ENCODE measurements at regions not wholly inside any gene's neighbourhood (a gene's known extent, or its start where the extent isn't known, plus 50 kb on each side); places are given as distances from the start of the nearest gene placed in this dataset.
A peak's percentile ranks its signal among the peaks of the same experiment; 100 is the strongest.
"Not testable (repeated sequence)": the region's sequence is repeated elsewhere in the genome, so short reads cannot be mapped to it uniquely, and the experiment has no call there.

DNA sequence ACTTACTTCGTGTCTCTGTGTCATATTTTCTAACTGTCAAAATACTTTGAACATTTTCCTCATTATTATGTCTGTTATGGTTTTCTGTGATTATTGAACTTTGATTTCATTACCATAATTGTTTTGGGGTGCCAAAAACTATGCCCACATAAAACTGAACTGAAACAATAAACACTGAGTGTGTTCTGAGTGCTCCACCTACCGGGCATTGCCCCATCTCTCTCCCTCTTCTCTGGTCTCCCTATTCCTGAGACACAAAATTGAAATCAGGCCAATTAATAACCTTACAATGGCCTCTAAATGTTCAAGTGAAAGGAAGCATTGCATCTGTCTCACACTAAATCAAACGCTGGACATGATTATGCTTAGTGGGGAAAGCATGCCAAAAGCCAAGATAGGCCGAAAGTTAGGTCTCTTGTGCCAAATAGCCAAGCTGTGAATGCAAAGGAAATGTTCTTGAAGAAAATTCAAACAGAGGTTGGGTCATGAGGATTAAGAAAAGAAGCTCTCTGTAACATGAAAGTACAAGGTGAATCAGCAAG, 972.3 kb downstream of the PCDH7 start:
- in situ Hi-C loops (cut with MboI; ENCODE audit: low pct_unique_long_range_greater_than_20kb, low sequenced_read_pairs) = no loop called here
- DNase-seq = no peak

DNA sequence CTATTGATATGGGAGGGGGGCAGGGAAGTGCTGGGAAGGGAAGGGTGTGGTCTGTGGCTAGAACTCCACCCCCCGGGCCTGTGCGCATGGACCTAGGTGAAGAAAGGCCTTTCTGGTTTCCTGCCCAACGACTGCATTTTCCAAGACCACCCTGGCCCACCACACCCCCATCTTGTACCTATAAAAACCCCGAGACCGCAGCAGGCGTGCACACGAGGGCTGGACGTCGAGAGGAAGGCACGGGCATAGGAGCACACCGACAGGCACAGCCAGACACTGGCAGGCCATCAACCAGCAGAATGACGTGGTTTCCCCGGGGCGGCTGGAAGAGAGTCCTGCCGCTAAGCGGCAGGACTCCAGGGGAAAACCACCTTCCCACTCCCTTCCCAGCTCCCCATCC, 981.1 kb downstream of the PCDH7 start:
- no peak for DNase-seq
- in situ Hi-C loops (cut with MboI; ENCODE audit: low pct_unique_long_range_greater_than_20kb, low sequenced_read_pairs) = no loop called here

DNA sequence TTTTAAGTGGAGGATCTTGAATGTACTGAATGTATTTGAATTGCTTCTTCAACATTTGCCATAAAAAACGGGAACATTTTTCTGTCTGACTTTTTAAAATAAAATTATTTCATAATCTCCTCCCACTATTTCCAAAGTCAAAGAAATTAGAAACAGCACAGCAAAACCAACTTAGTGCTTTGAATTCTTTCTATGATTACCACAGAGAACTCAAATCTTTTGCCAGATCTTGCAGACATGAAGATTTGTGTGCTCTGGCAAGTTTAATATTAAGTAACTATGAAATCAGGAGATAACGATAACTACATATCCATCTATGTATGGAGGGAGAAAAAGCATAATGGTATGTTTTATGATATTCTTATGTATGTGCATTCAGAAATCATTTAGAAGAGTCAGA, 982.2 kb downstream of the PCDH7 start:
- in situ Hi-C loops (cut with MboI; ENCODE audit: low pct_unique_long_range_greater_than_20kb, low sequenced_read_pairs) = no loop called here
- no peak for DNase-seq

DNA sequence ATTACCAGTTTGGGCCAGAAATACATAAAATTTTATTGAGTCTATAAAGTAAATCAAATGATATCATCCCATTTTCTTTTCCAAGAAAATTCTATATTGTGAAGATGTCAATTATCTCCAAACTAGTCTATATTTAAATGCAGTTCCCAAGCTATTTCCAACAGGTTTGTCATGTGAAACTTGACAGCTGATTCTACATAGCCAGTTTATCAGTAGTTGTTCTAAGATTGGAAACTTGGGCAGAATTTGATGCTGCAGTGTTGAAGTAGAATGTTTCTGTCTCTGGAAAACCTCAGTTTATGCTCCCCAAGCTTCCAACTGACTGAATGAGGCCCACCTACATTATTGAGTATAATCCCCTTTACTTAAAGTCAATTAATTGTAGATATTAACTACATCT, 994.1 kb downstream of the PCDH7 start:
- in situ Hi-C loops (cut with MboI; ENCODE audit: low pct_unique_long_range_greater_than_20kb, low sequenced_read_pairs) = no loop called here

DNA sequence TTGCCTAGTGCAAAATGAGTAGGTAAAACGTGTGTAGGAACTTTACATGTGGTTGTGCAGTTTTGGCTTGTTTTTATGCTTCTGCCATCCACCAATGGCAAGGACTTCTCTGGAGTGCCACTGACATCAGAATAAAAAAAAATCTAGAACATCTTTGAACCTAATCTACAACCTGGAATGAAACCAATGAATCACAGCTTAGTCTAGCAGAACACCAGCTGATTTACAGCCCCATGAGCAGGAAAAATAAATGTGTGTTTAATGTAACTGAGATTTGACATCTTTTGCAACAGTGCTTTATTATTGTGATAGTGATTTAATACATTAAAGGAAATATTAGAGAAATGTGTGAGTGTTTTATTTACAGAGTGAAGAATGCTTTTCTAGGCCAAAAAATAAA, 995.1 kb downstream of the PCDH7 start:
- in situ Hi-C loops (cut with MboI; ENCODE audit: low pct_unique_long_range_greater_than_20kb, low sequenced_read_pairs) = no loop called here
- no peak for DNase-seq

More for the DNA sequence above, 994.1 kb downstream of the PCDH7 start:
- no peak for DNase-seq

DNA sequence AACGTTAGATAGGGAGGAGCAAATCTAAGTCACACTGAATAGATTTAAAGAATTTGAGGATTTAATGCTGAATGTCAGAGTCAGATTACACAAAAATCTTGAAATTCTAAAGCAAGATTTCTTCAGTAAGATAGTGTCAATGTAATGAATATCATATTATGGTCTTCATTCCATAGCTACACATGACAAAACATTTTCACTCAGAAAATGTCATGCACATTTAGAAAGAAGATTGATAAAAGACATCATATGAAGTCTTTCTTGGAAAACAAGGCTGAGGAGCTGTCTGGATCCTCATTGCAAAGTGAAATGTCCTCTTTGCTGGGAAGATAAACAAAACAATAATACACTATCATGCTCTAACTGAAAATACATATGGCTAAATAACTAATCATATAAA, 1006.9 kb downstream of the PCDH7 start:
- DNase-seq = no peak
- in situ Hi-C loops (cut with MboI; ENCODE audit: low pct_unique_long_range_greater_than_20kb, low sequenced_read_pairs) = no loop called here

DNA sequence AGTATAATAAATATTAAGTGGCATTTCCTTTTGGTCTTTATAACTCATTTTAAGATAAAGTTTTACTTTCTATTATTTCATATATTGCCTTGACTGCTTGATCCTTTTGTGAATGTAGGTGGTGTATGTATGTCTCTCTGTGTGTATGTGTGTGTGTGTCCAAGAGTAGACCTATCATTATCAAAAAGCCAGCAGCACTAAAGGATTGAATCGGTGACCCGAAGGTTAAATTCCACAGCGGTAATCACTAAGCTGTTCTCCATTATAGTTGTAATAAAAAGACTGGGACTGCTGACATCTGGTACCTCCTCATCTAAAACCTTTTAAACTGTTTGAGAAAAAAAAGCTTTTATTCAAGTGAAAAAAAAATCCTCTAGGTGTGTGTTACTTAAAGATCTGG, 1014.8 kb downstream of the PCDH7 start:
- in situ Hi-C loops (cut with MboI; ENCODE audit: low pct_unique_long_range_greater_than_20kb, low sequenced_read_pairs) = no loop called here
- no peak for DNase-seq

DNA sequence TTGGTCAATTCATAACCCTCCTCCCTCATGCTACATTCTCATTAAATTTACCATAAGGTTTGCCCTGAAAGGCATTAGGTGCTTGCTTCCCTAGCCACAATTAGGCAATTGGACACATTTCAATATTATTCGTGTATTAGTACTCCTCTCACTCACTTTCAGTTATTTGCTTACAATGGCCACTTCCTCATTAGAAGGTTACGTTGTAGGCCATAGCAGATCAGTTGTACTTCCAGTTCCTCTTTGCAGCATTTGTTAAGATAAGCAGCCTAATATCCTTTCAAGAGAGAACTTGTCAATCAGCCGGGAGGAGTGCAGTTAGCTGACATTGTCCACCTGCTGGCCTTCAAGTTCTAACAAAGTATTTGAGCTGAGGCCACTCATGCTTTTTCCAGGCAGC, 1017.2 kb downstream of the PCDH7 start:
- peak; percentile 47 for DNase-seq
- in situ Hi-C loops (cut with MboI; ENCODE audit: low pct_unique_long_range_greater_than_20kb, low sequenced_read_pairs) = no loop called here

DNA sequence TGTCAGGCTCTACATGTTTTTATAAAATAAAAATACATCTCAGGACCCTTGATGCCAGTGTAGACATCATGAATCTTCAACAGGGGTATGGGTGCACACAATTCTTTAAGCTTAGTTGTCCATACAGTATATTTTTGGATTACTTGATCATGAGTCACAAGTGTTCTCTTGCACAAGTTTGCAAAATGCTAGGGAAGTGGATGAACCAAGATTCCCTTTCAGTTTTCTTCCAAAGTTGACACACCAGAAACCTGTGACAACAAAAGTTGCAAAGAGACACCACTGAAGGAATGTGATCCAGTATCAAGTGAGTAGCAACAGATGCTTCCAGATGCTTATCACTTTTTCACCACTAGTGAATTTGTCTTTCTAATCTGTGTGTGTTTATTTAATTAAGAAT, 1021.2 kb downstream of the PCDH7 start:
- no peak for DNase-seq
- in situ Hi-C loops (cut with MboI; ENCODE audit: low pct_unique_long_range_greater_than_20kb, low sequenced_read_pairs) = no loop called here

DNA sequence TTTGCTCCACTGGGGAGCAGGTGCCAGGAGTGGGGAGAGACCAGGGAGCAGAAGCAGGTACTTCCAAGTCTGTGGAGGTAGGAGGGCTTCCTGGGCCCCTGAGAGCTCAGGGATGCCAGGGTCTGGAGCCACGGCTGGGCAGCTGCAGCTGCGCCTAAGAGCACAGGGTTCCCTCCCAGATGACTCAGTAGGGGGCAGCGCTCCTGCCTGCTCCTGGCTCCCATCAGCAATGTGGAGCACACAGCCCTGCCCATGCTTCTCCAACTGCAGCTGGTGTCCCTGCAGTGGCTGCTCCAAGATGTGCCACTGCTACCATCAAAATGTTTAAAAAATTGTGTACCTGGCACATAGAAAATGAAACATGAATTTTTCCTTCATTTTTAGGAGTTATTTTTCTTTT, 1028.2 kb downstream of the PCDH7 start:
- DNase-seq = no peak
- in situ Hi-C loops (cut with MboI; ENCODE audit: low pct_unique_long_range_greater_than_20kb, low sequenced_read_pairs) = no loop called here

DNA sequence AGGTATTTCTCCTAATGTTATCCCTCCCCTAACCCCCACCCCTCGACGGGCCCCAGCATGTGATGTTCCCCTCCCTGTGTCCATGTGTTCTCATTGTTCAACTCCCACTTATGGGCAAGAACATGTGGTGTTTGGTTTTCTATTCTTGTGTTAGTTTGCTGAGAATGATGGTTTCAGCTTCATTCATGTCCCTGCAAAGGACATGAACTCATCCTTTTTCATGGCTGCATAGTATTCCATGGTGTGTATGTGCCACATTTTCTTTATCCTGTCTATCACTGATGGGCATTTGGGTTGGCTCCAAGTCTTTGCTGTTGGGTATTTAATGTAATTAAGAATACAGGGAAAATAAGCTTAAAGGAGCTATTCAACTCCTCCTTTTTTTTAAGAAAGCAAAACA, 1030.4 kb downstream of the PCDH7 start:
- in situ Hi-C loops (cut with MboI; ENCODE audit: low pct_unique_long_range_greater_than_20kb, low sequenced_read_pairs); DNase-seq: not testable (repeated sequence)

DNA sequence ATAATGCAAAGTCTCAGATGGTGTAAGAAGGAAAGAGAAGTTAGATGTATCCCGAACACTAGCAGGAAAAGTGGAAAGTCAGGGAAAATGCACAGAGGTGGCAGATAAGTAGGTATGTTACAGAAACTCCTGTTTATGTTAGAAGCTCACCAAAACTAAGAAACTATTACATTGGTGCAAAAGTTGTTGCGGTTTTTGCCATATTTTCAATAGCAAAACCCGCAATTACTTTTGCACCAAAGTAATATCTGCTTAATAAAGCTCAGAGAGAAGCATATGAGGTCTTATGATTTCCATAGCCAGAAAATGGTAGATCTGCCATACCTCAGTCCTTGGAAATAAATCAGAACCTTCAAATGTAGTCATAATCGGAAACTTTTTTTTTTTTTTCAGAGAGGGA, 1035.6 kb downstream of the PCDH7 start:
- in situ Hi-C loops (cut with MboI; ENCODE audit: low pct_unique_long_range_greater_than_20kb, low sequenced_read_pairs) = no loop called here

DNA sequence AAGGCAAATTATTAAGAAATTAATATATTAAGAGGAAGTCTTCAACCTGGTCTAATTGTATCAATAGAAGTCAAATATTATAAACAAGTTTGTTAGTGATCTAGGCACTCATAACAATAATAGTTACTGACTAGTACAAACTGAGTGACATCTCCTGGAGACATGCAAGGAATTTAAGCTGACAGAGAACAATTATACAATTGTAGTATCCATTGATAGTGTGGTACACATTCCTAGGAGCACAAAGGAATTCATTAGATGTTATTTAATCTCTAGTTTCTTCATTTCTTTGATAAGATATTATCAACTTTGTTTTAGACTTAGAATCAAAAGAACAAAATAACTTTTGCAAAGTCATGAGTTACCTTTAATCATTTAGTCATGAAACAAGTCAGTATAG, 1048.6 kb downstream of the PCDH7 start:
- in situ Hi-C loops (cut with MboI; ENCODE audit: low pct_unique_long_range_greater_than_20kb, low sequenced_read_pairs) = no loop called here
- no peak for DNase-seq

More for the DNA sequence above, 1035.6 kb downstream of the PCDH7 start:
- no peak for DNase-seq

DNA sequence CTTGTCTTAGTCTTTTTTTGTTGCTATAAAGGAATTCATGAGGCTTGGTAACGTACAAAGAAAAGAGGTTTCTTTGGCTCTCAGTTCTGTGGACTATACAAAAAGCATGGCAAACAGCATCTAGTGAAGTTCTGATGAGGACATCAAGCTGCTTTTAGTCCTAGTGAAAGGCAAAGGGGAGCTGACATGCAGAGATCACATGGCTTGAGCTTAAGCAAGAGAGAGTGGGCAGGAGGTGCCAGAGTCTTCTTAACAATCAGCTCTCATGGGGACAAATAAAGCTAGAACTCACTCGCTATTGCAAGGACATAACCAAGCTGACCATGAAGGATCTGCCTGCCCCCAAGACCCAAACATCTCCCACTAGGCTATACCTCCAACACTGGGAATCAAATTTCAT, 1063.1 kb downstream of the PCDH7 start:
- no peak for DNase-seq
- in situ Hi-C loops (cut with MboI; ENCODE audit: low pct_unique_long_range_greater_than_20kb, low sequenced_read_pairs) = no loop called here

DNA sequence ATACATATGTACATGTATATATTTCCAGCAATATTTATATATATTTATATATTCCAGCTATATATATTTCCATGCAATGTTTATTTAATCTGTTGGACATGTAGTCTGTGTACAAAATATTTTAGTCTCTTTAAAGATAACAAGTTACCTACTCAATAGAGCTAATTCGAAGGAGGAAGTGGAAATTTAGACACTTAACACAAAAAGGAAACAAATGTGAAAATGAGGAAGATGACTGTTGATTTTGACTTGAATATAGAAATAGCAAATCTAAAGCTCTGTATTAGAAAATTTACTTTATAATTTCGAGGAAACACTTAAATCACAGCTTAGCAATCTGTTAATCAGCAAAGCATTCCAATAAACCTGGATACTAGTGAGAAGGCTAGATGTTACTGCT, 1064.4 kb downstream of the PCDH7 start:
- DNase-seq = no peak
- in situ Hi-C loops (cut with MboI; ENCODE audit: low pct_unique_long_range_greater_than_20kb, low sequenced_read_pairs) = no loop called here

DNA sequence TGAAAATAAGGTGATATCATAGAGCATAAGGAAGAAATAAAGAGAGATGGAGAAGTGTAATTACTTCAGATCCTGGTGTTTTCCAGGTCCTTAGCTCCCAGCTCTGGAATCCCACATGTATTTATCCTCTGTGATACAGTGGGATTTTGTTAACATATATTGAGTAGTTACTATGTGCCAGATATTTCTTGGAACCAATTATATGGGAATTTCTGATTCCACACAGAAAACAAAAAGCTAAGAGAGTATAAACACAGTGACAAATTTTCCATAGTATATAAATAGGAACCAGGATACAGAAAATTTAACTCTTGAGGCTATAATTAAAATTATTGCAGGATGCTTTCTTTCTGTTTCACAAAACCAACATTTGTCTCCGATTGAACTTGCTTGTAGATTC, 1067.5 kb downstream of the PCDH7 start:
- in situ Hi-C loops (cut with MboI; ENCODE audit: low pct_unique_long_range_greater_than_20kb, low sequenced_read_pairs) = no loop called here
- no peak for DNase-seq

DNA sequence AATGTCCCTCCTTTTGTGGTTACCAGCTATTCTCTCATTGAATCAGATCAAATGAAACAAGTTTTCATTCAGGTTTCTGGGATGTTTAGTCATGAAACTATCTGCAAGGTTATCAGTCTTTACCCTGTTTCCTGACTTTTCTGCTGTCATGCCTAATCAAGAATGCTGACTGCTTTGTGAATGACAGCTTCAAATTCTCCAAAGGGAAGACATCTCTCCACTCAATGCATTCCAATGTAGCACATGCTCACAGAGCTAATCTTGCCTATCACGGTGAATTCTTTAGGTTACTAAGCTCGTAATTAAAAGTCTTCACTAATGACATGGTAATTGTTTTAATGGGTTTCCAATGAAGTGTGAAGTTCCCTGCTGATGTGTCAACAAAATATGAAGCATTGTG, 1068.5 kb downstream of the PCDH7 start:
- in situ Hi-C loops (cut with MboI; ENCODE audit: low pct_unique_long_range_greater_than_20kb, low sequenced_read_pairs) = no loop called here

DNA sequence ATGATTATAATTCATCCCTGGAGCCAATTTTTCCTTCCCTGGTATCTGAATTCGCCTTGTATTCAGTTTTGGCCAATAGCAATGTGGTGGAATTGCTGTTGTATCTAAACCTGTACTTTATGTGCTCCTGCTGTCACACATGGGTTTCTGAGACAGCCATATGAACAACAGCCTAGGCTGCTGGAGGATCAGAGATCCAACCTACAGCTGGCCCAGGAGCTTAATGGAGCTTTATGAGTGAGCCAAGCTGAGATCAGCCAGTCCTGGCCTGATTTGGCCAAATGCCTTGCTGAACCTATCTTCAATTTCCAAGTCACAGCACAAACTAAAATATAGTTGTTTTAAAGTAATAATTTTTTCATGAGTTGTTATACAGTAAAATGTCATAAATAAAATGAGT, 1071.5 kb downstream of the PCDH7 start:
- DNase-seq = no peak
- in situ Hi-C loops (cut with MboI; ENCODE audit: low pct_unique_long_range_greater_than_20kb, low sequenced_read_pairs) = no loop called here

More for the DNA sequence above, 1068.5 kb downstream of the PCDH7 start:
- DNase-seq = no peak

DNA sequence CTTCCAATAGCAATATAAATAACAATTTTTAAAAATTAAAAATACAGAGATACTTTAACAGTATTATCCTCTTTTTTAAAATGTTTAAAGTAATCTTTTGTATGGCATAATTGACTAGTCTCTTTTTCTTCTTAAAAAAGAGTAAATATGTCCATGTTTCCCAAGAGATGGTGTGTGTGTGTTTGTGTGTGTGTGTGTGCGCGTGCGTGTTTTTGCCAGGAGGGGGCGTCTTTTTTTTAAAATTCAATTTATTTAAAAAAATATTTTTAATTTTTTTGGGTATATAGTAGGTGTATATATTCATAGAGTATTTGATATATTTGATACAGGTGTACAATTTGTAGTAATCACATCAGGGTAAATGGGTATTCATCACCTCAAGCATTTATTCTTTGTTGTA, 1073.7 kb downstream of the PCDH7 start:
- in situ Hi-C loops (cut with MboI; ENCODE audit: low pct_unique_long_range_greater_than_20kb, low sequenced_read_pairs) = no loop called here
- DNase-seq = no peak

DNA sequence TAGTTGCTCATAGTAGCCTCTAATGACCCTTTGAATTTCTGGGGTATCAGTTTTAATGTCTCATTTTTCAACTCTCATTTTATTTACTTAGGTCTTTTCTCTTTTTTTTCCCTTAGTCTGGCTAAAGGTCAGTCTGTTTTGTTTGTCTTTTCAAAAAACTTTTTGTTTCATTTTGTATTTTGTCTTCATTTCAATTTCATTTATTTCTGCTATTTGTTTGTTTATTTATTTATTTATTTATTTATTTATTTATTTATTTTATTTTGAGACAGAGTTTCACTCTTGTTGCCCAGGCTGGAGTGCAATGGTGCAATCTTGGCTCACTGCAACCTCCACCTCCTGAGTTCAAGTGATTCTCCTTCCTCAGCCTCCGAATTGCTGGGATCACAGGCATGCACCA, 1076.9 kb downstream of the PCDH7 start:
- in situ Hi-C loops (cut with MboI; ENCODE audit: low pct_unique_long_range_greater_than_20kb, low sequenced_read_pairs); DNase-seq: not testable (repeated sequence)

DNA sequence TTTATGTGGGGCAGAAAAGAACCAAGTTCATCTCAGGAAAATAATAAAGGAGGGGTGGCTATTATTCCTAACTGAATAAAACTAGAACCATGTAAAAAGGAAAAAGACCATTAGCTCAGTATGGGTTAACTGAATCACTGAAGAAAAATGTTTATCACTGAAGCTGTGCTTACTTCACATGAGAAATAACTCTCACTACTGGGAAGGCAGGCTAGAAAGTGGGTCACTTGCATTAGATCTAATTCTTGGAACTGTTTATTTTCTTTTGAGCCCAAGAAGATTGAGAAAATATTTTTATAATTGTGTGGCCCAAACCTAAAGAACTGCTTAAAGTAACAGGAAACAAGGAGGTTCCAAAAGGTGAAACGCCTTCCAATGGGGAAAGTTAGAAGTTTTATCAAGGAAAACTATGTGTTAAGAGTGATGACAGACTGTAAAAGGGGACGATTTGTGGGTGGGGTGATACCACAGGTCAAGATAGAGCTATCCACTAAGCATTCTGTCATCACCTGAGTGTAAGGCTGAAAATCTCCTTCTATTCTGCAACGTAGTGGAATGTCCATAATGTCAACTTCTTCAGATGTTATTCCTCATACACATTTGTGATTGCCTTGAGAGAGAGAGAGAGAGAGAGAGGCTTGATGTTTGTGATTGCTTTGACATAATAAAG, 1083.5 kb downstream of the PCDH7 start:
- in situ Hi-C loops (cut with MboI; ENCODE audit: low pct_unique_long_range_greater_than_20kb, low sequenced_read_pairs) = no loop called here
- no peak for DNase-seq
